ENCODE measurements at regions not wholly inside any gene's neighbourhood (a gene's known extent, or its start where the extent isn't known, plus 50 kb on each side); places are given as distances from the start of the nearest gene placed in this dataset.
A peak's percentile ranks its signal among the peaks of the same experiment; 100 is the strongest.
"Not testable (repeated sequence)": the region's sequence is repeated elsewhere in the genome, so short reads cannot be mapped to it uniquely, and the experiment has no call there.

DNA sequence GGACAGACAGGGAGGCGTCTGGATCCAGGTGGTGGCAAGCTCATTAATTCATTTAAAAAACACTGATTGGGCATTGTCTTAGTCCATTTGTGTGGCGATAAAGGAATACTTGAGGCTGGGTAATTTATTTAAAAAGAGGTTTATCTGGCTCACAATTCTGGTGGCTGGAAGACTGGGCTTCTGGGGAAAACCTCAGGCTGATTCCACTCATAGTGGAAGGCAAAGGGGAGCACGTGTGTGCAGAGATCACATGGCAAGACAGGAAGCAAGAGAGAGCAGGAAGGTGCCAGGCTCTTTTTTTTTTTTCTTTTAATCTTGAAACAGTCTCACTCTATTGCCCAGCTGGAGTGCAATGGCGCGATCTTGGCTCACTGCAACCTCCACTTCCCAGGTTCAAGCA, 100.2 kb upstream of the METTL14 start:
- DNase-seq (ENCODE audit: low read depth in 2 of 2), result no peak

GRCh38 chr4:118586357-118586790, 98.8 kb upstream of the METTL14 start:
- TF ChIP-seq CTCF (IDR thresholded peaks at IDR 0.05; ENCODE audit: low read depth, low read length), result no peak
- H3K4me3 ChIP-seq (replicated peaks in 1 of 2; ENCODE audit: low read depth in 2 of 2, low read length in 2 of 2), result no peak overlapping the region

More for the DNA sequence above, 100.2 kb upstream of the METTL14 start:
- TF ChIP-seq CTCF (IDR thresholded peaks at IDR 0.05; ENCODE audit: low read depth, low read length), result no peak
- no peak overlapping the region for H3K4me3 ChIP-seq (replicated peaks in 1 of 2; ENCODE audit: low read depth in 2 of 2, low read length in 2 of 2)

DNA sequence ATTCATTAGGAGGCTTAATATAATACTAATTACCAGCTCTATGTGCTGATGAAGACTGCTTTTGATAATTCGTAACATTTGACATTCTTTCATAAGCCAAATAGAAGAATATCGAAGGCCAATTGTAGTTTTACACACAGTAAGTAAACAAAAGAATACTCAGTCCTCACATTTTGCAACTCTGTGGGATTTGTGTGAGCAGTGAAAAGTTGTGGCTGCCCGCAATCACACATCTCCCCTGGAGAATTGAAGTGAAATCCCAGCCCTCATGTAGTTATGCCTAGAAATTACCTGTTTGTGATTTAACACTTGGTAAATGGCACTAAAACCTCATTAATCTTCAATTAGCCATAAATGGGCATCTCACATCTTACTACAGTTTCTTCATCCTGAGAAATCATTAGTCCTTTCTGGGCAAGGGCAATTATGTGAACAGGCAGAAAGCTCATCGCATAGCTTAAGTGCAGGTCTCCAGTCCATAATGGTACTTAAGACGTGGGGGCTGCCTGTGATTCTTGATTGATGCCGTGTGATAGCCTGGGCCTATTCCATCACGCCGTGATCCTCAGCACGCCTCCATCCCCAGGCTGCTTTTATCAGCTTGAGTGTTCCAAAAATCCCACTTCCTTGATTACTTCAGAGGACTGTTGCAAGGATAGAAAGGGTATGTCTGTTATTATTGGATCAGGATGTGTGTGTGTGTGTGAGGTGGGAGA, 97.9 kb upstream of the METTL14 start:
- TF ChIP-seq CTCF (IDR thresholded peaks at IDR 0.05; ENCODE audit: low read depth, low read length), result no peak
- no peak for DNase-seq (ENCODE audit: low read depth in 2 of 2)
- no peak overlapping the region for H3K4me3 ChIP-seq (replicated peaks in 1 of 2; ENCODE audit: low read depth in 2 of 2, low read length in 2 of 2)

More at GRCh38 chr4:118586357-118586790, 98.8 kb upstream of the METTL14 start:
- peak in 1 of 2 donors; percentile 6 for DNase-seq (ENCODE audit: low read depth in 2 of 2)

DNA sequence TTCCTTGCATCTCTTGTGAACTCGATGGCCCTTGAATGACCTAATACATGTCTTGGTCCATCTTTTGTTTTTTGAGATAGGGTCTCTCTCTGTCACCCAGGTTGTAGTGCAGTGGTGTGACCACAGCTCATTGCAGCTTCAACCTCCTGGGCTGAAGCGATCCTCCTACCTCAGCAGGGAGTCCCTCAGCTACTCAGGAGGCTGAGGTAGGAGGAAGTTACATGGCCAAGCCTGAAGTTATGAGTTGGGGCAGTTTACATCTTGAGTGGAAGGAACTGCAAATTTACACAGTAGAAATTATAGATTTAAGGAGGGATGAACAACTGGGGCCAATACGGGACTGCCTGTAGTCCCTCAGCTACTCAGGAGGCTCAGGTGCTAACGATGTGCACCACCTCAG, 97.2 kb upstream of the METTL14 start:
- DNase-seq (ENCODE audit: low read depth in 2 of 2), result no peak
- no peak for TF ChIP-seq CTCF (IDR thresholded peaks at IDR 0.05; ENCODE audit: low read depth, low read length)
- H3K4me3 ChIP-seq (replicated peaks in 1 of 2; ENCODE audit: low read depth in 2 of 2, low read length in 2 of 2), result no peak overlapping the region

- no peak overlapping the region for H3K4me3 ChIP-seq (replicated peaks in 1 of 2; ENCODE audit: low read depth in 2 of 2, low read length in 2 of 2)
- DNase-seq (ENCODE audit: low read depth in 2 of 2), result no peak
- TF ChIP-seq CTCF (IDR thresholded peaks at IDR 0.05; ENCODE audit: low read depth, low read length), result no peak
Measured at GRCh38 chr4:118589471-118590055, 95.6 kb upstream of the METTL14 start.

GRCh38 chr4:118591339-118592046, 93.7 kb upstream of the METTL14 start:
- H3K4me3 ChIP-seq (replicated peaks in 1 of 2; ENCODE audit: low read depth in 2 of 2, low read length in 2 of 2), result peak overlapping the region; percentile 51 to 60
- DNase-seq (ENCODE audit: low read depth in 2 of 2), result peak; percentile 94 to 97

- DNase-seq (ENCODE audit: low read depth in 2 of 2), result not testable (repeated sequence)
- H3K4me3 ChIP-seq (replicated peaks in 1 of 2; ENCODE audit: low read depth in 2 of 2, low read length in 2 of 2), result peak overlapping the region; percentile 51 to 60
Measured at GRCh38 chr4:118592289-118592688, 92.9 kb upstream of the METTL14 start.

DNA sequence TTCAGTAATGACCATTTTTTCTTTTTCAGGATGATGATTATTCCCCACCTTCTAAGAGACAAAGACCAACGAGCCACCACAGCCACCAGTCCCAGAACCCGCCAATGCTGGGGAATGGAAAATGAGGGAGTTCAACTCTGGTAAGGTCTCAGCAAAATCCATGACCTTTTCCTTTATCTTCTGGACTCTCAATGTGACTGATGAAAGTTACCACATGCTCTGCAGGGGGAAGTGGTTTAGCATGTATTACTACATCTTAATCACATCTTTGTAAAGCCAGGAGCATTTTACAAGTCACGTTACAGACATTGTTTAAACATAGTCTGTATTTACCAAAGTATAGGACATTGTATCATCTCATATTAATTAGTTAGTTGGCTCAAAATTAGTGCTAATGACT, 89.3 kb upstream of the METTL14 start:
- not testable (repeated sequence) for H3K4me3 ChIP-seq (replicated peaks in 1 of 2; ENCODE audit: low read depth in 2 of 2, low read length in 2 of 2); DNase-seq (ENCODE audit: low read depth in 2 of 2)

DNA sequence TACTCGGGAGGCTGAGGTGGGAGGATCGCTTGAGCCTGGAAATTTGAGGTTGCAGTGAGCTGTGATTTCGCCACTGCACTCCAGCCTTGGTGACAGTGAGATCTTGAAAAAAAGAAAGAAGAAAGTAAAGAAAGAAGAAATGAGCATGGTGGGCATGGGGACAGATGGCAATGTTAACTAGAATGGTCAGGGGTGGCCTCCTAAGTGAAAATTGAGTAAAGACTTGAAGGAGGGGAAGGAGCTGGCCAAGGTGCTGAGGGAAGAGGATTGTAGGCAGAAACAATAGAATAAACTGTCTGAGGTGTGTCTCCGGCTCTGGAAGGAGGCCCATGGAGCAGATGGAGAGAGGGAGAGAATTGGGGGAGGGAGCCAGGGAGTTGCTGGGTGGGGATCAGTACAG, 60.1 kb upstream of the METTL14 start:
- DNase-seq (ENCODE audit: low read depth in 2 of 2); H3K4me3 ChIP-seq (replicated peaks in 1 of 2; ENCODE audit: low read depth in 2 of 2, low read length in 2 of 2): not testable (repeated sequence)
